ENCODE measurements at regions not wholly inside any gene's neighbourhood (a gene's known extent, or its start where the extent isn't known, plus 50 kb on each side); places are given as distances from the start of the nearest gene placed in this dataset.

DNA sequence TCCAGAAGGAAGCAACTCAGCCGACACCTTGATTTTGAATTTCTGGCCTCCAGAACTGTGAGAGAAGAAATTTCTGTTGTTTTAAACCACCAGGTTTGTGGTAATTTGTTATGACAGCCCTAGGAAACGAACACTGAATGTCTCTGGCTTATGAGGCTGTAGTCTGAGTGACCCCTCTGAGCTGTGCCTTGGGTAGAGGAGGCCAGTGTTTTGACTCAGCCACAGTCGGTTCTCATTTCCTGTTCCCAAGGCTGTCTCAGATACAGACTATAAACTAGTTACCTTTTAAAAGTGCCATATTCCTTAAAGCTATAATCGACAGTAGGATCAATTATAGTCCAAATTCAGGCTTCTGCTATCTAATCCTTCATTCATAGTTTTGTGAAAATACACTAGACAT is 391.2 kb upstream of the MAP3K7 start:
- TF ChIP-seq CTCF (conservative IDR thresholded peaks at IDR 0.05; ENCODE audit: low read length), result no peak
- no peak for DNase-seq (ENCODE audit: low read depth)
- H3K4me3 ChIP-seq (ENCODE audit: low read length), result no peak overlapping the region

- no peak for DNase-seq (ENCODE audit: low read depth)
- no peak for TF ChIP-seq CTCF (conservative IDR thresholded peaks at IDR 0.05; ENCODE audit: low read length)
- H3K4me3 ChIP-seq (ENCODE audit: low read length), result no peak overlapping the region
Observed at GRCh38 chr6:90977513-90977912, 390.6 kb upstream of the MAP3K7 start.

DNA sequence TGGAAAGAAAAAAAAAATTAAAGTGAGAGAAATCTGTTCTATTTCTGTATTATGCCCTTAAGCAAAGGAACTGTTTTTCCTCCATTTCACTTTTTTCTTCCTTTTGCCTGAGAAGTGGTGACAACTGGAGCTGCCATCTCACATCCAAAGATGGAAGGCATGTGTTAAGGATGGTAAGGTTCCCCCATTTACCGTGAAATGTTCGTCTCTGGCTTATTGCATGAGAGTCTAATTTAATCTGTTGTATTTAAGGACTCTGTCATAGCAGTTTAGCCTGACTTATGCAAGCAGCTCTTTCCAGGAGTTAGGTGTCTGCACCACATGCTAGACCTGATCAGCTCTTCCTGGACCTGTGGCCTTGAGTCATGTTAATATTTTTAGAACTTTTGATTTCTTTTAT is 389.5 kb upstream of the MAP3K7 start:
- no peak for TF ChIP-seq CTCF (conservative IDR thresholded peaks at IDR 0.05; ENCODE audit: low read length)
- no peak overlapping the region for H3K4me3 ChIP-seq (ENCODE audit: low read length)
- DNase-seq (ENCODE audit: low read depth), result no peak

DNA sequence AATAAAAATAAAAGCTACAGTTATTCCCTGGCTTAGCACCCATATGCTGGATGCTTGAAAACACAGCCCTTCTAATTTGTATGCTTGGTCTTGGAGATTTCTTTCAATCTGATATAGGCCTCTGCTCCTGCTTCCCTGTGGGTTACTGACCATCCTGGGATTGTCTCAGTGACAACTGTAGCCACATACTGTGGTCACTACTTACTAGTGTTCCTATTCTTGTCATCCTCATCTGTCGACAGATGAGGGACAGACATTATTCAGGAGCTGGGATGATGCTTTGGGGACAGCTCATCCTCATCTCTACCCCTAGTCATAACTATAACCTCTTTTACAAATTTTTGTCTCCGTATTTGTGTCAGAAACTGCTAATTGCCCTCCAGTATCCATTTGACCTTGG is 388.9 kb upstream of the MAP3K7 start:
- no peak for DNase-seq (ENCODE audit: low read depth)
- TF ChIP-seq CTCF (conservative IDR thresholded peaks at IDR 0.05; ENCODE audit: low read length), result no peak
- no peak overlapping the region for H3K4me3 ChIP-seq (ENCODE audit: low read length)

DNA sequence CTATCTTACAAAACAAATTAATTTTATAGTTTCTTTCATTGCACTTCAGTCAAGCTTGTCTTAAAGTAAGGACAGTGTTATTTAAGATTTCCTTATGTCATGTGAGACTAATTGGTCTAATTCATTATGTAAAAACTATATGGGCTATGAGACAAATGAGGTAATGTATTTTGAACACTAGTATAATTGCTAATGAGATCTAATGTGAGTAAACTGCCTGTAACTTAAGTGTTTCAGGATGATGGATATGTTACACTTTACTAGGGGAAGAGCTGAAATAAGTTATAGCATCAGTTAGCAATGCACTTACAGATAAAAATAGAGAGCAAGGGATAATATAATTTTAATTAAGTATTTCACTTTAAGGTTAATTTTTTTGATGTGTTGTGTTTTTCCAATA is 386.3 kb upstream of the MAP3K7 start:
- no peak overlapping the region for H3K4me3 ChIP-seq (ENCODE audit: low read length)
- no peak for TF ChIP-seq CTCF (conservative IDR thresholded peaks at IDR 0.05; ENCODE audit: low read length)
- no peak for DNase-seq (ENCODE audit: low read depth)

GRCh38 chr6:90970672-90971071 is 383.8 kb upstream of the MAP3K7 start:
- no peak for DNase-seq (ENCODE audit: low read depth)
- H3K4me3 ChIP-seq (ENCODE audit: low read length), result no peak overlapping the region
- TF ChIP-seq CTCF (conservative IDR thresholded peaks at IDR 0.05; ENCODE audit: low read length), result no peak

- DNase-seq (ENCODE audit: low read depth), result no peak
- H3K4me3 ChIP-seq (ENCODE audit: low read length), result no peak overlapping the region
- no peak for TF ChIP-seq CTCF (conservative IDR thresholded peaks at IDR 0.05; ENCODE audit: low read length)
Observed at GRCh38 chr6:90967471-90967870, 380.6 kb upstream of the MAP3K7 start.
